Thyroid gland (tissue), 4 donors: ENCODE measurements at regions not wholly inside any gene's neighbourhood (a gene's known extent, or its start where the extent isn't known, plus 50 kb on each side); places are given as distances from the start of the nearest gene placed in this dataset.

Experiments used
- DNase-seq, 2 donors: peaks; one replicate each; pipeline ENCODE4 v3.0.0-alpha.2; 2019
- H3K27ac ChIP-seq, 3 donors: fragments of 200-600 bp; sonication (generic); 1 replicate in 2 of 3; 2 replicates in 1 of 3; pipeline ENCODE4 v1.5.1; 2016 to 2019; ENCODE audit warnings: mild to moderate bottlenecking in 1 of 3, moderate library complexity in 1 of 3
- H3K27me3 ChIP-seq: fragments of 200-600 bp; sonication (generic); one replicate; pipeline ENCODE4 v1.5.1; 2019
- H3K36me3 ChIP-seq, 2 donors: fragments of 200-600 bp; sonication (generic); one replicate each; pipeline ENCODE4 v1.5.1; 2016 to 2019
- H3K4me1 ChIP-seq, 2 donors: fragments of 200-600 bp; sonication (generic); one replicate each; pipeline ENCODE4 v1.5.1; 2017 to 2019
- H3K4me3 ChIP-seq, 3 donors: fragments of 200-600 bp; sonication (generic); replicated peaks in 1 of 3; 1 replicate in 2 of 3; 2 replicates in 1 of 3; pipeline ENCODE4 v1.5.1; 2016; ENCODE audit warnings: mild to moderate bottlenecking in 1 of 3
- H3K9me3 ChIP-seq: fragments of 200-600 bp; sonication (generic); one replicate; pipeline ENCODE4 v1.5.1; 2017
- CTCF ChIP-seq, 6 experiments: fragments of 200-600 bp in 3 of 6; fragments of 450-650 bp in 3 of 6; sonication (generic) in 3 of 6; IDR thresholded peaks; one replicate each; pipeline ENCODE4 v1.5.1; 2016 to 2019; ENCODE audit warnings: antibody characterized with exemption in 6 of 6, mild to moderate bottlenecking in 2 of 6, inconsistent platforms in 1 of 6, moderate library complexity in 1 of 6
- POLR2A ChIP-seq, 2 donors: fragments of 450-650 bp; IDR thresholded peaks; one replicate each; pipeline ENCODE4 v1.6.1; 2017; ENCODE audit warnings: antibody characterized with exemption in 2 of 2, mild to moderate bottlenecking in 2 of 2, moderate library complexity in 1 of 2
- WGBS, 2 donors: methylation state at CpG; one replicate each; pipeline ENCODE4 v1.1.5; 2017; 5-methylcytosine and 5-hydroxymethylcytosine counted together
- intact Hi-C: fragments of 100-400 bp; cut with DNase I; formaldehyde crosslinking; loops from one replicate; pipeline ENCODE4 v1.15.1; 2023

DNA sequence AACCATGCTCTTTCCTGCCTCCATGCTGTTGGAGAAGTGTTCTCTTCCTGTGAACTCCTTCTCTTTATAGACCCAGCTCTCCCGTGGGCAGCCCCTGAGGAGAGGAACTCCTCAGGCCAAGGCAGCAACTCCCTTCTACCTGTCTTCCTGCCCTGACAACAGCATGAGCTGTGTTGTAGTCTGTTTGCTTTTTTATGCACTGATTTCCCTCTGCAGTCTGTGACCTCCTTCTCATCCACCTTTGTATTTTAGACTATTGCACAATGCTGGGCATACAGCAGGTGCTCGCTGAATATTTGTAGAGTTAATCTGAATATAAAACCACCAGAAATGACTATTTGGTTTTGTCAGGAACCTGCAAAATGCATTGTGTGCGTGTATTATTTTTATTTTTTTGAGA is 152.2 kb upstream of the CHD6 start:
- intact Hi-C loops = no loop called here

GRCh38 chr20:41769592-41770018 is 151.4 kb upstream of the CHD6 start:
- no peaks in the 10 kb centered on the region for H3K9me3 ChIP-seq
- WGBS, 2 donors = 11 to 25% methylated on average over 5 of the region's 5 CpGs
- H3K27me3 ChIP-seq = no peaks in the 10 kb centered on the region
- no peaks in the 10 kb centered on the region for H3K4me1 ChIP-seq
- TF ChIP-seq POLR2A (IDR thresholded peaks at IDR 0.05) (no peak), CTCF (IDR thresholded peaks at IDR 0.05) (no peak)
- H3K36me3 ChIP-seq = no peaks in the 10 kb centered on the region
- H3K4me3 ChIP-seq = no peak overlapping the region
- intact Hi-C loops = no loop called here
- peak in 1 of 2 donors; percentile 12 for DNase-seq
- no peak overlapping the region for H3K27ac ChIP-seq

More for the DNA sequence above, 152.2 kb upstream of the CHD6 start:
- H3K27me3 ChIP-seq = no peaks in the 10 kb centered on the region
- H3K4me1 ChIP-seq = no peaks in the 10 kb centered on the region
- no peak for TF ChIP-seq CTCF (IDR thresholded peaks at IDR 0.05)
- no peak for TF ChIP-seq POLR2A (IDR thresholded peaks at IDR 0.05)
- no peaks in the 10 kb centered on the region for H3K36me3 ChIP-seq
- DNase-seq = no peak
- no peak overlapping the region for H3K27ac ChIP-seq
- WGBS, 2 donors = 51 to 70% methylated on average over 3 of the region's 3 CpGs
- no peaks in the 10 kb centered on the region for H3K9me3 ChIP-seq
- H3K4me3 ChIP-seq = no peak overlapping the region

DNA sequence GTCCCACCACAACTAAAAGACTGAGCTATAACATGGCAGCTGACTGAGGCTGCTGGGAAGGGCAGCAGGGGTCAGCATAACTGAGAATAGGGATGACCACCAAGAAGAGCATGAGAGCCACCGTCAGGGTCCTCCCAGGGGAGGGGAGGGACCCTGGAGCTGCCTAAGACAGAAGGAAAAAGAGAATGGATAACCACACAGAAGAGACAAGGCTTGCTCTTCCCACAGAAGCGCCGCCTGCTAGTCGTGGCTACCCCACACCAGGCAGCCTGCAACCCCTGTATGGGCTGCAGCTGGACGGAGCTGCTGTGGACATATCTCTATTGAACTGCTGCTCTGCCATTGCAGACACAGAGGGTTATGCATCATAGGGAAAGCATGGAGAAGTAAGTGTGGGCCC is 132.0 kb upstream of the CHD6 start:
- DNase-seq = no peak
- H3K9me3 ChIP-seq = no peaks in the 10 kb centered on the region
- intact Hi-C loops = no loop called here
- no peaks in the 10 kb centered on the region for H3K27me3 ChIP-seq
- TF ChIP-seq POLR2A (IDR thresholded peaks at IDR 0.05) (no peak), CTCF (IDR thresholded peaks at IDR 0.05) (no peak)
- no peaks in the 10 kb centered on the region for H3K4me1 ChIP-seq
- H3K4me3 ChIP-seq = no peak overlapping the region
- H3K36me3 ChIP-seq = no peaks in the 10 kb centered on the region
- 72 to 85% methylated on average over 3 to 5 of the region's 5 CpGs for WGBS, 2 donors
- no peak overlapping the region for H3K27ac ChIP-seq

DNA sequence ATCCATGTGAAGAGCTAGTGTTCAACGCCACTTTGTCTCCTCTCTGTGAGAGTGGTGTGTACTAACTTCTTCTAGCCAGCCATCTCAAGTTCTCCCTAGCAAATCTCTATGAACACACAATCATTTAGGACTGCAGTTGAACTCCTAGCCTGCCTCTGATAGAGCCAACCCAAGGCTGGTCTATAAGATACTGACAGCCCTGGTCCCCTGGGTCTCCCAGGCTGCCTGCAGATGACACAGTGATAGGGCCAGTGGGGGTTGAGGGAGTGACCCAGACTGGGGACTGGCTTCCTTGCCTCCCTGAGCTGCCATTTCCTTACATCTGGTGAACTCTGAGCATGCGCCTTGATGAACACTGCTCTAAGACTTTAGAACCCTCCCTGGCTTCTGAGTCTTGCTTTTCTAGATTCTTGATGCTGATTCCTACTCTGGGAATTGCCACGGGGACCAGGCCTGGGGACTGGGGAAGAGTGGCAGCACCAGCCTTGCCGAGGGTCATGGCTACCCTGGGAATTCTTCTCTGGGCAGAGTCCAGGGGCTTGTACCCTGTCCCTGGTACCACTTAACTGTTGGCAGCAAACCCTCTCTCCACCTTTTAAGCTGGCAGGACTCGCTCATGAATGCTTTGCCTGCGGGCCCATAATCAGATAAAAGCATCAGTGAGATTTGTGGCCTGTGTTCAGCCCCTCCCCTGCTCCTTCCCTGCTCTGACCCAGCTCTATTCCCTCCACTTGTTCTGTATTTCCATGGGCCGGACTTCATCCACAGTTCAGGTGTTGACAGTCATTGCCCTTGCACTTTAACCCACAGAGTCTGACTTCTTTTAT is 130.8 kb upstream of the CHD6 start:
- Histone ChIP-seq H3K9me3 (no peaks in the 10 kb centered on the region), H3K4me1 (no peaks in the 10 kb centered on the region), H3K4me3 (no peak overlapping the region), H3K36me3 (no peaks in the 10 kb centered on the region), H3K27me3 (no peaks in the 10 kb centered on the region), H3K27ac (no peak overlapping the region)
- TF ChIP-seq CTCF (IDR thresholded peaks at IDR 0.05) = no peak
- no peak for TF ChIP-seq POLR2A (IDR thresholded peaks at IDR 0.05)
- DNase-seq = no peak
- WGBS, 2 donors = 74% methylated on average over 7 of the region's 7 CpGs
- intact Hi-C loops = no loop called here

GRCh38 chr20:41748051-41748450 is 129.9 kb upstream of the CHD6 start:
- H3K9me3 ChIP-seq = no peaks in the 10 kb centered on the region
- intact Hi-C loops = no loop called here
- H3K27ac ChIP-seq = no peak overlapping the region
- no peaks in the 10 kb centered on the region for H3K27me3 ChIP-seq
- no peaks in the 10 kb centered on the region for H3K4me1 ChIP-seq
- H3K4me3 ChIP-seq = no peak overlapping the region
- WGBS, 2 donors = 84% methylated on average over 3 of the region's 4 CpGs; no CpG with 5 or more reads in 1 of the 2 donors
- no peak for DNase-seq
- no peaks in the 10 kb centered on the region for H3K36me3 ChIP-seq
- TF ChIP-seq CTCF (IDR thresholded peaks at IDR 0.05) (no peak), POLR2A (IDR thresholded peaks at IDR 0.05) (no peak)
